ENCODE measurements at regions not wholly inside any gene's neighbourhood (a gene's known extent, or its start where the extent isn't known, plus 50 kb on each side); places are given as distances from the start of the nearest gene placed in this dataset.

- H3K27me3 ChIP-seq (ENCODE audit: control insufficient read depth, insufficient read depth, low read length): no peaks in the 10 kb centered on the region
- H3K9ac ChIP-seq (ENCODE audit: low read length in 3 of 3): no peak overlapping the region
- no peaks in the 10 kb centered on the region for H3K9me3 ChIP-seq (ENCODE audit: control insufficient read depth in 2 of 3, insufficient read depth in 1 of 3, low read length in 3 of 3)
- H3K36me3 ChIP-seq (ENCODE audit: control insufficient read depth in 2 of 3, insufficient read depth in 3 of 3, low read length in 3 of 3): no peaks in the 10 kb centered on the region
- no peak for TF ChIP-seq CTCF (IDR thresholded peaks at IDR 0.05; ENCODE audit: borderline replicate concordance, extremely low read depth, insufficient read depth)
- no peak for FAIRE-seq
- peak overlapping the region; percentile 28 to 32 for H3K27ac ChIP-seq (ENCODE audit: low read depth in 2 of 2, low read length in 2 of 2)
- no peak for DNase-seq
- H3K4me3 ChIP-seq (ENCODE audit: low read length in 3 of 3): no peak overlapping the region
- intact Hi-C loops (cut with DNase I): no loop called here
- no peaks in the 10 kb centered on the region for H3K4me1 ChIP-seq (ENCODE audit: control insufficient read depth in 2 of 3, insufficient read depth in 2 of 3, low read depth in 1 of 3, low read length in 3 of 3)
Measured at GRCh38 chr2:37774976-37775907, 103.8 kb upstream of the CDC42EP3 start.

DNA sequence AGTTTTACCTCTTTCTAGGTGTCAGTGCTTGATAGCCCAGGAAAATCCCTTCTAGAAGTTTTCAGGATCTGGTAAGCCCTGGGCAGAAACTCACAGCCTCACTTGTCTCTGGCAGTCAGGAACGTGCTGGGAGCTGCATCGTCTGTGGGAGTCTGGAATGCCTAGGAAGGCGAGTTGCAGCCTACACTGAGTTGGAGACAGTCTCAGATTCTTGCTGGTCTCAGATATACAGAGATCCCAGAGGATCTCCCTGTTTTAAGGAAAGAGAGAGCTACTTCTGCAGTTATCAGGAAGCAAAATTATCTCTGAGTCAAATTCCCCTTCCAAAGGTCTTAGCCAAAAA is 104.4 kb upstream of the CDC42EP3 start:
- intact Hi-C loops (cut with DNase I): no loop called here
- peak overlapping the region in 1 of 2 donors; percentile 32 for H3K27ac ChIP-seq (ENCODE audit: low read depth in 2 of 2, low read length in 2 of 2)
- no peaks in the 10 kb centered on the region for H3K9me3 ChIP-seq (ENCODE audit: control insufficient read depth in 2 of 3, insufficient read depth in 1 of 3, low read length in 3 of 3)
- no peaks in the 10 kb centered on the region for H3K4me1 ChIP-seq (ENCODE audit: control insufficient read depth in 2 of 3, insufficient read depth in 2 of 3, low read depth in 1 of 3, low read length in 3 of 3)
- no peaks in the 10 kb centered on the region for H3K27me3 ChIP-seq (ENCODE audit: control insufficient read depth, insufficient read depth, low read length)
- FAIRE-seq: no peak
- no peak for TF ChIP-seq CTCF (IDR thresholded peaks at IDR 0.05; ENCODE audit: borderline replicate concordance, extremely low read depth, insufficient read depth)
- H3K36me3 ChIP-seq (ENCODE audit: control insufficient read depth in 2 of 3, insufficient read depth in 3 of 3, low read length in 3 of 3): no peaks in the 10 kb centered on the region
- DNase-seq: peak in 3 of 5 donors; percentile 45 to 71 (median 54)
- H3K9ac ChIP-seq (ENCODE audit: low read length in 3 of 3): no peak overlapping the region
- no peak overlapping the region for H3K4me3 ChIP-seq (ENCODE audit: low read length in 3 of 3)

DNA sequence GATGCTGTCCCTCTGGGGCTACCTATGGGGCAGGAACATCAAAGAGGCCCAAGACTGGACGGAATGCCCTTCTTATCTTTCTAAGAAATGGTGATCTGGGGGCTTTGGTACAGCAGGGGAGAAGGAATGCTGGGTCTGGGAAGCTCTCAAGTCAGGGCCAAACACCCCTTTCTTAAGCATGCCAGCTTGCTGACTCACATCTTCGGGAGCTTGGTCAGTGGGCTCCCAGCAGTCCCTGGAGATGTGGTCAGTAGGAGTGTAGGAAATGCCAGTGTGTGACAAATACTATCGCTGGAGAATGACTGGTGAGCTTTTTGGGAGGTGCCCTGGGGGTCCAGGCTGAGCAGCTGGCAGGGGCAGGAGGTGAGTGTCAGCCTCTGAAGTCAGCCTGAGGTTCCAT is 105.0 kb upstream of the CDC42EP3 start:
- DNase-seq (no peak), FAIRE-seq (no peak)
- no peak for TF ChIP-seq CTCF (IDR thresholded peaks at IDR 0.05; ENCODE audit: borderline replicate concordance, extremely low read depth, insufficient read depth)
- H3K9me3 ChIP-seq (ENCODE audit: control insufficient read depth in 2 of 3, insufficient read depth in 1 of 3, low read length in 3 of 3): no peaks in the 10 kb centered on the region
- H3K4me3 ChIP-seq (ENCODE audit: low read length in 3 of 3): no peak overlapping the region
- H3K9ac ChIP-seq (ENCODE audit: low read length in 3 of 3): no peak overlapping the region
- H3K27ac ChIP-seq (ENCODE audit: low read depth in 2 of 2, low read length in 2 of 2): no peak overlapping the region
- H3K36me3 ChIP-seq (ENCODE audit: control insufficient read depth in 2 of 3, insufficient read depth in 3 of 3, low read length in 3 of 3): no peaks in the 10 kb centered on the region
- intact Hi-C loops (cut with DNase I): no loop called here
- no peaks in the 10 kb centered on the region for H3K27me3 ChIP-seq (ENCODE audit: control insufficient read depth, insufficient read depth, low read length)
- H3K4me1 ChIP-seq (ENCODE audit: control insufficient read depth in 2 of 3, insufficient read depth in 2 of 3, low read depth in 1 of 3, low read length in 3 of 3): no peaks in the 10 kb centered on the region

All from kidney (tissue), 13 donors.